WI38 (cell line): ENCODE measurements at regions not wholly inside any gene's neighbourhood (a gene's known extent, or its start where the extent isn't known, plus 50 kb on each side); places are given as distances from the start of the nearest gene placed in this dataset.

ENCODE experiments used
- H3K4me3 ChIP-seq: 2 replicates; pipeline ENCODE4 v1.5.1; 2011; ENCODE audit warnings: low read depth, mild to moderate bottlenecking, control low read depth, low read length
- CTCF ChIP-seq: IDR thresholded peaks from 2 replicates; pipeline ENCODE4 v1.5.1; 2012; ENCODE audit warnings: low read depth, mild to moderate bottlenecking, control low read depth, low read length

GRCh38 chr6:66159937-66160336, 452.9 kb upstream of the EYS start:
- no peak for TF ChIP-seq CTCF
- no peak overlapping the region for H3K4me3 ChIP-seq

DNA sequence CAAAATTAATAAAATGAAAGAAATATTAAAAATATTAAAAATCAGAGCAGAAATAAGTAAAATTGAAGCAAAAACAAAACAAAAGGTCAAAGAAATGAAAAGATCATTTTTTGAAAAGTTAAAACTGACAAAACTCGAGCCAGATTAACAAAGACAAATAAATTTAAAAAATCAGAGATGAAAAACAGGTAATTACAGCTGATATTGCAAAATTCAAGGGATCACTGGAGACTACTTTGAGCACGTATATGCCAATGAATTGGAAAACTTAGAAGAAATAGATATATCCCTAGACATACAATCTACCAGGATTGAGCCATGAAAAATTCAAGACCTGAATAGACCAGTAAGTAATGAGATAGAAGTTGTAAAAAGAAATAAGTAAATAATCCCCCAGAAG, 446.2 kb upstream of the EYS start:
- no peak for TF ChIP-seq CTCF
- H3K4me3 ChIP-seq = no peak overlapping the region

GRCh38 chr6:66149132-66149531, 442.1 kb upstream of the EYS start:
- no peak overlapping the region for H3K4me3 ChIP-seq
- TF ChIP-seq CTCF = no peak

DNA sequence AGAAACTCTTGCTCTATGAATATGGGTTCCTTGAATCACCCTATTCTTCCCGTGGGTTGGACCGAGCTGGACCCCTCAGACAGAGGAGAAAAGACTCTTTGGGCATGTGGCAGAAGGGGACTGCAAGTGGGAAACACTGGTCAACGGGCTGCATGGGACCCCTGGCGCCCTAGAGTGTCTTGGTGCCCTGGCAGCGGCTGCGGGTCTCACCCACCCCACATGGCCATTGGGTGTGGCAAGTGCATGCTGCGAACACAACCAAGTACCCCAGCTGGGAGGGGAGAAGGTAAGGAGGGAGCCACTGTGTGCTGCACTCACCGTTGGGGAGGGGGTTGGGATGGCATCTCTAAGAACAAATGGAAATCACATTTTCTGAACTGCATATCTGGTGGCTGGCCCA, 438.8 kb upstream of the EYS start:
- no peak for TF ChIP-seq CTCF

GRCh38 chr6:66134021-66134420, 427.0 kb upstream of the EYS start:
- no peak overlapping the region for H3K4me3 ChIP-seq
- TF ChIP-seq CTCF = no peak

More for the DNA sequence above, 438.8 kb upstream of the EYS start:
- no peak overlapping the region for H3K4me3 ChIP-seq

DNA sequence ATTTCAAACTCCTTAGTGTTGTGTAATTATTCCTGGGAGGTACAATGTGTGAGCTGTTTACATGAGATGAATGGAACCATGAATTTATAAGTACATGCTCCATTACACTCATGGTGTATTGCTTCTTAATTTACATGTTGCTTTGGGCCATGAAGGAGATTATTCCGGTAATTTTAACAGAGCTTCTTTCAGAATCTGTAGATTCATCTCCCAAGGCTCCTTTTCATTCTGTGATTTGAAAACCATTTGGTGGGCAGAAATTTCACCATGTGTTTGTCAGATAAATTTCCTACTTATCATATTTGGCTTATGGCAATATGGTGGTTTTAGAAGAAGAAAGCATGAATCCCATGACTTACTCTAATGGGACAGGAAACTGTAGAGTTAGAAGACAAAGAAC, 421.6 kb upstream of the EYS start:
- H3K4me3 ChIP-seq = no peak overlapping the region
- no peak for TF ChIP-seq CTCF

DNA sequence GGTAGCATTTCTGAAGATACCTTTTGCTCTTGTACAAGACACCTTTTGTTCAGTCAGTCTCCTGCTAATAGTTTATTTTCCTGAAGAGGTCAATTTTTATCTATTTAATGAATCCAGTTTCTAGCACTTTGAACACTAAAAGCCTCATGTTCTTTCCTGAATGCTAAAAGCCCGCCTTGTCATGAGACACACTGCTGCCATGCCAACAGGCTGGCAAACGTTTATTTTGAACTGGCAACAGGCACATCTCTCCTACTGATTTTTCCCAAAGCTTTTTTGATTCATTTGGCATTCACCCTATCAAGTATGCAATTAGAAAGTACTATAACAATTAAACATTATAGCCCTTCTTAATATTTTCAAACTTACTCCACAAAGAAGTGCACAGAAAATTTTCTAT, 421.2 kb upstream of the EYS start:
- H3K4me3 ChIP-seq = no peak overlapping the region
- no peak for TF ChIP-seq CTCF

- no peak for TF ChIP-seq CTCF
- no peak overlapping the region for H3K4me3 ChIP-seq
Observed at GRCh38 chr6:66127061-66127460, 420.0 kb upstream of the EYS start.
